HG03159 (cell line): ENCODE measurements at regions not wholly inside any gene's neighbourhood (a gene's known extent, or its start where the extent isn't known, plus 50 kb on each side); places are given as distances from the start of the nearest gene placed in this dataset.

Experiments used
- ATAC-seq: cut with Tn5 transposase; IDR thresholded peaks from one replicate; pipeline ENCODE4 v1.9.1; 2021; ENCODE audit warnings: mild to moderate bottlenecking, moderate library complexity; ENCODE audit not compliant: unreplicated experiment

DNA sequence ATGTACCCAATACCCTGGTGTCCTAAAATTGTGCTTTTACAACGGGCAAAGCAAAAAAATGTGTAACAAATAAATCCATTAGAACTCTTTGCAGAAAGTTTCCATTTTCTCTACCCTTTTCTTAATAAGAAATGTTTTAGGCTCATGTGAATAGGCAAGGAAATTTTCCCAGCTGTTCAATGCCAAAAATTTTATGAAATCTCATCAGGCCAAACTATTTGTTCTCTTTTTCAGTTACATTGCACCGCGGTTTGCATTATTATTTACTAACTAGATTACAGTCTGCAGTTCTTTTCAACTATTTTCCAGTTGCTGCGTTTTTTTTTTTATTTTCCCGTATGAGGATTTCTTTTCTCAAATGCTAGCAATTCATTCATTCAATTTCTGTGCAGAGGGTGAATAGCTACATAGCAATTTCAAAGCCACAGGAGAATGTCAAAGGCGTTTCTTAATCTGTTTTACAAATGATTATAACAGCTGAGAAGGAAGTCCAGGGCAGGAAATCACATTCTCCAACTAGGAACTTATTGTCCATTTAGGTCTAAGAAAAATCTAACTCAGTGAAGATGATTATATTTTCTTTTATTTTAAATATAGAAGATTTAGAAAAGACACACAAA lies 367.5 kb upstream of the MMADHC start:
- no peak for ATAC-seq

DNA sequence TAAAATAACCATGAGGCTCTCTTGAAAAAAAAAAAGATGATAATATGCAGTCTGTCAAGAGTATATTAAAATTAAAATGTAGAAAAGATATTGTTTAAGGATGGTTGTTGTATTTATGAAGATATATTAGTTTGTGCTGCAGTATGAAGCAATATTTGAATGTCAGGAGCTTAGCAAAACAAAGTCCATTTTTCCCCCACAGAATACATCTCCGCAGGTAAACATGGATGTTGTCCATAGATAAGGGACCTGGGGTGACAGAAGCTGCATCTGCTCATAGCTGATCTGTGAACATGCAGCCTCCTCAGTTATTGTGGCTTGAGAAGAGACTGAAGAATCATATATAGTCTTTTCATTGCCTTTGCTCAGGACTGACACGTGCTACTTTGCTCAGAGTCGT lies 366.1 kb upstream of the MMADHC start:
- ATAC-seq, result no peak

DNA sequence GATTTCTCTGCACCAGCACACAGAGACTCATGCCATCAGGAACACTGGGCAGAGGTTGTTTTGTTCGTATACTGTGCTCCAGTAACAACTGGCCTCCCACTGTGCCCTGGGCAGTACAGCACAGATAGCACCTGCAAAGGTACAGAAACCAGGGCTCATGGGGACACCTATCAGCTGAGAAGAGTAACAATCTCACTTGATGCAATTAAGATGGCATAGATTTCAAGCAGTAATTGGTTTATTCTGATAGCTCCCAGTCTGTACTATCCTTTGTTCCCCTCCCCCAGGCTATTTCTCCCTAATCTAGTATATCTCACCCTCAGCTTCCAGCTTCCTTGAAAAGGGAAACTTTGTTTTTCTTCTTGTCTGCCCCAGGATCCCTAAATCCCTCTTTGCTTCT lies 343.9 kb upstream of the MMADHC start:
- ATAC-seq, result no peak

DNA sequence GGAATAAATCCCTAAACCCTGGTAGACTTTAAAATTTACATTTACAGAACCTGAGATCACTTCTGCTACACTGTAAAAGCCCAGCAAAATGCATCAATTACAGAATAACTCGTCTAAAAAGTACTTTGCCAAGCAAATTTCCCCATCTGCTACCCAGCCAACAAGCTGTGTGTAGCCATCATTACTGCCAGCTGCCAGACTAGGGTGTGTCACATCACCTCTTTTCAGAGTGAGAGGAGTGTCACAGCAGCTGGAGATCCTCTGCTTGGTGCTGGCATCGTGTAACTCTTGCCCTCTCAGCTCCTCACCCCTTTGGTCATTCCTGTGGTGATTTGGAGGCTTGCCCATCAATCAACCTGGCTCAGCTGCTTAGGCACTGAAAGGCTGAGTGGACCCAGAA lies 340.4 kb upstream of the MMADHC start:
- ATAC-seq, result no peak

DNA sequence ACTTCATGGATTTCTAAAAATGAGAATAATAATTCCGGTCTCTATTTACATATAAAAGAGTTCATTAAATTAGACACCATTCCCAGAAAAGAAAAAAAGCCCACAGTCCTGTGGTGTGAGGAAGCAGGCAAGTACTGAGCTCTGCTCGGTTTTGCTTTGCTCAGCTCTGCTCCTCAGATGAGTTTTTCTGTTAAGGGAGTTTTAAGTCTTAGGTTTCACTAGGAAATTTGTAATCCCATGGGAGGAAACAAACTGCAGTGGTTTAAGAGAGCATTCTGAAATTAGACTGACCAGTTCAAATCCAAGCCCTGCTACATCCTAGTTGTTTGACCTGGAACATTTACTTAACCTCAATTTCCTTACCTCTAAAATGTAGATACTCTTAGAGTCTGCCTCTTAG lies 338.6 kb upstream of the MMADHC start:
- no peak for ATAC-seq

DNA sequence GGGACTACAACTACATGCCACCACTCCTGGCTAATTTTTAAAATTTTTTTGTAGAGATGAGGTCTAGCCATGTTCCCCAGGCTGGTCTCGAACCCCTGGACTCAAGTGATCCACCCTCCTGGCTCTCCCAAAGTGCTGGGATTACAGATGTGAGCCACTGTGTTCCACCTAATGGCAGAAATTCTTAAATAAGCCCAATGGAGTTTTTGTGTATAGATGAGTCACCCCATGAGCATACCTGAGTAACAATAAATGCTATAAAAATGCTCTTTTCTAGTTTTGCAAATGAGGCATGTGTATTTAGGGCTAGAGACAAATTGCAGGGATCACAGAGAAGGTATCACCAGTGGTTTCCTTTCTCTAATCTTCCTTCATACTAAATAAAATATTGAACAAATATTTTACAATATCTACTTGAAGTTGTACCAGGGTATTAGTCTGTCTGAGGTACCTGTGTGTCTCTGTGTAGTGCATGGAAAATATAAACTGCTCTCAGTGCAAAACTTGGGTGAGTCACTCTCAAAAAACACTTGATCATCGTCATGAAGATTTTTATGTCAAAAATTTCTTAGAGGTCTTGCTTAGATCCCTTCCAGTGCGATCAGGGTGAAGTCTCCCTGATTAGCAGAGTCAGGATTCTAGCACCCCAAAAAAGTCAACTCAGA lies 337.1 kb upstream of the MMADHC start:
- no peak for ATAC-seq

DNA sequence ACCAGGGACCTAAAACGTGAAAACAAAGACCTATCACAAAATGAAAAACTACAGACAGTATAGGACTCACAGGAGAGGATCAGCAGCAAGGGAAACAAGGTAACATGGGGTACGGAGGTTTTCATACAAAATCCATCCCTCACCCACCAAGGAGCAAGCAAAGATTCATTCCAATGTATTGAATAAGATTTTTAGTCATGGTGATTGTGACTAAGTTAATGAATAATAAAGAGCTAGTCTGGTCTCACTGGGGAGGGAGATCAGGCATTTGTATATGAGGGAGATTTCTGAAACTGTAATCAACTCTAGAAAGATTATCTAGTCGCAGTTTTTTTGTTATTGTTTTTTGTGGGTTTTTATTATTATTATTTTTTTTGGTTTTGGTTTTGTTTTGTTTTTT lies 336.5 kb upstream of the MMADHC start:
- no peak for ATAC-seq

DNA sequence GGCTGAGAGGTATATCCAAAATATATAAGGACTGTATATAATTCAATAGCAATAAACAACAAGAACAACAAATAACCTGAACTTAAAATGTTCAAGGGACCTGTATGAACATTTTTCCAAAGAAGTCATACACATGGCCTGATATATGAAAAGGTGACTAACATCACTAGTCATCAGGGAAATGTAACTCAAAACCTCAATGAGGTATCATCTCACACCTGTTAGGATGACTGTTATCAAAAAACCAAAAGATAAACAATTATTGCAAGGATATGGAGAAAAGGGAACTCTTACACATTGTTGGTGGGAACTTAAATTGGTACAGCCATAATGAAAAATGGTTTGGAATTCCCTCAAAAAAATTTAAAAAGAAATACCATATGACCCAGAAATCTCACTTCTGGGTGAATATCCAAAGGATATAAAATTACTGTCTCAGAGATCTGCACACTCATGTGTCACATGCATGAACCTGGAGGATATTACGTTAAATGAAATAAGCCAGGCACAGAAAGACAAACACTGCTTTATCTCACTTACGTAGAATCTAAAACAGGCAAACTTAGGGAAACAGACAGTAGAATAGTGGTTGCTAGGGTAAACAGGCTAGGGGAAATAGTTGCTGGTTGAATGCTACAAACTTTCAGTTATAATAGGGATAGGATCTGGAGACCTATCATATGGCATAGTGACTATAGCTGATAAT lies 334.5 kb upstream of the MMADHC start:
- ATAC-seq, result no peak

DNA sequence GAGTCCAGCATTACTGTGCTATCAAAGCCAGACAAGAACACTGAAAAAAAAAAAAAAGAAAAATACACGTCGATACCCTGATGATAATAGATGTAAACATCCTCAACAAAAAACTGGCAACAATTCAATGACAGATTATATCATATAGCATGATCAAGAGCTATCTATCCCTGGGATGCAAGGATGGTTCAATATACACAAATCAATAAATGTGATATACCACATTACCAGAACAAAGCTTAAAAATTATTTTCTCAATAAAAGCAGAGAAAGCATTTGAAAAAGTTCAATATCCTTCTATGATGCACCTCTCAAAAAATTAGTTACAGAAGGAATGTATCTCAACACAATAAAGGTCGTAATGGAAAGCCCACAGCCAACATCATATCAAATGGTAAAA lies 332.8 kb upstream of the MMADHC start:
- no peak for ATAC-seq

DNA sequence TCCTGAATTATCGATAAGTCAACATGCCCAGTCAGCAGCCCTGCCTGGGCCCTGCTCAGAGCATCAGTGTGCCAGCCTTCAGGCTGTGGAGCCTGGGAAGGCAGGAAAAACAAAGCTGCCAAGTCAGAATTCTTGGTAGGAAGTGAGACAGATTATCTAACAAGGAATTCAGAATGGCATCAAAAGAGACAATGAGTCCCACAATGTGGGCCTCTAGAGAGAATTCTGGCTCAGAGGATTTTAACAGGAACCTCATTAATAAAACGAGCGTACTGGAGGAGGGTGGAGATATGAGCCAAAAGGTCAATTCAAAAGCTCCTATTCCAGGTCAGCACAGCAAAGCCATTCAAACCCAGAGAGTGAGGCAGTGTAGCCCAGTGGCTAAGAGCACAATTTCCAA lies 327.6 kb upstream of the MMADHC start:
- no peak for ATAC-seq

DNA sequence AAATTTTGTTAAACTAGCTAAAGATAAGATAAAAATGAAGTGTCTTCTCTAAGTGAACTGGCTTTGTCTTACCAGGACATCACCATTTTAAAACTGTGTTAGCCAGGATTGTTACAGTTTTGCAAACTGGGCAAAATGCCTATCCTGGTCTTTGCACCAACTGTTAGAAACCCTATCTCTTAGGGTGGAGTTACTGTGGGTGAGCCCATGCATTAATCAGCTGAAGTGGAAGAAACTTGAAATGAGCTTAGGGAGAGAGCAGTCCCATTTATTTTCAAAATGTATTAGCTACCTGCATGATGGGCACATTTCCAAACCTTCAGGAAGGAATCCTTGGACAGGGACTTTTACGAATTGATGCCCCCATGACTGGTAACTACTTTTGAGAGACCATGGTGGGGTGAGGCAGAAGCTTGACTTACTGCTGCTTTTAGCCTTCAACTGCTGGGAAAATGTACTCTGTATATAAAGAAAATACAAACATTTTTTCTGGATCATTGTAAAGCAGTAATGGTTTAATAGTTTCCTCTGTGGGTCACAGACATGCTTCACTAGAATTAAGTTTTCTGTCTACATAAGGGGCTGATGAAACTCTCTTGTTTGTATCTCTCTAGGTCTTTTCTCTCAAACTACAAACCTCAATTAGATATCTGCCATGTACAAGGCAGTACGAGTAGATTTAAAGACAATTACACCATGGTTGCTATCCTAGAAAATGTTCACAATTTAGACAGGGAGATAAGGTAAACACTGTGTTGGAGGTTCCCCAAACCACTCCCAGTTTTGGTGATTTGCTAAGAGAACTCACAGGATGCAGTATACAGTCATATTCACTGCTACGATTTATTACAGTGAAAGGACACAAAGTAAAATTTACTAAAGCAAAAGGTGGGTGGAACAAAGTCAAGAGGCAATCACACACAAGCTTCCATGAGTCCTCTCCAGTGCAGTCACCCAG lies 321.4 kb upstream of the MMADHC start:
- no peak for ATAC-seq

DNA sequence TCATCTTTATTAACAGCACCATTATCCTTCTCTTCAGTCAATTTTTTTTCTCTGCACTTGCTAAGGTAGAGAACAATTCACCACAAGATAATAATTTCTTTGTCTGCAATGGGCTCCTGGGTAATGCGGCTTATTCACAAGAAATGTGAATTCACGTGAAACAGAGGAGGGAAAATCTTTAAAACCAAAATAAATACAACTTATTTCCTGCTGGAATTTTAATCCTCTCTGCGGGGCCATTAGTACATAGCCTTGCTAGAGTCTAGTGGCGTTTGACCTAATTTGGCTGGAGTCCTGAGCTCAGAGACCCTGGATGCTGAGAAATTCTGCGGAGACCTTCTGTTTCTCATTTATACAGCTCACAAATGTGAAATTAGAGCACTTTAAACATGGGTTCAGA lies 319.3 kb upstream of the MMADHC start:
- no peak for ATAC-seq

DNA sequence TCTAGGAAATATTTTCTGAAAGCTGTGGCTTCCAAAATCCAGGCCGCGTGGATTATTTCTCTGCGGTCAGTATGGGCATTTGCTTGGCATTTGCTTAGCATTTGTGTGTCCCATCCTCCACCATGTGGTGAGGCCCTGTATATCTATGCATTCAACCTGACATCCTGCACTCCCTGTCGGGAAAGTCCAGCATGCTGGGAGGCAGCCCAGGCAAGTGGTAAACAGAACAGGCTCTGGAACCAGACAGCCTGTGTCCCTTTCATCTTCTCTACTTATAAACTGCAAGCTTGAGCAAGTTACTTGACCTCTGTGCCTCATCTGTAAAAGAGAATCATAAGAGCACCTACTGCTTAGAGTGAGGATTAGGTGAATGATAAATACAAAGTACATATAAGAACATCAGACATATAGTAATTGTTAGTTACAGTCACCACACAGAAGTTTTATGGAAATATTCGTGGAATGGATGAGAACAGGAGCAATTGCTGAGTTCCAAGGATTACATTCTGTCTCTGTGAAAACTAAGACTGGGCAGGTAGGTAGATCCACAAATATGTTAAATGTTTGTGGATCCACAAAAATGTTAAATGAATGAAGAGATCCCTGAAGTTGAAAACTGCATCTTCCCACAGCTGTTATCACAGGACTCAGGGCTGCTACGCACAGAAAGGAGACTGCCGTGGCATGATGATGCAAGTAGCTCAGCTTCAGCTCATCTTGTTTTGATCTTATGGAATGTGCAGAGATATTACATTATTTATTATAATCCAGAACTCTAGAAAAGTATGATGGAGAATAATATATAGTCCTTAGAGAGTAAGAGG lies 317.0 kb upstream of the MMADHC start:
- ATAC-seq, result no peak

DNA sequence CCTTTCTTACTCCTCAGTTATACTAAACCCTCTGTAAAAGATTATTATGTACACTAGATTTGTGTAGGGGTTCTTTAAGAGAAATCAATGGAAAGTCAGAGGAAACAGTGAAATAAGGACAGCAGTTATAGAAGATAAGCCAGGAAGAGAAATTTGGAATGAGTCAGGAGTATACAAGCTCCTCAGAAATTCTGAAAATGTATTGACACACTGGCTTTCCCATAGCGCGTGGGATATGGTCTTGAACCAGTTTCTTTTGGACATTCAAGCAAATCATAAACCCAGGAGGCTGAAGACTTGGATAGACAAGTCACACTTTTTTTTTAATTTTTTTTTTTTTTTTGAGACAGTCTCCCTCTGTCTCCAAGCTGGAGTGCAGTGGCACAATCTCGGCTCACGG lies 316.1 kb upstream of the MMADHC start:
- no peak for ATAC-seq

DNA sequence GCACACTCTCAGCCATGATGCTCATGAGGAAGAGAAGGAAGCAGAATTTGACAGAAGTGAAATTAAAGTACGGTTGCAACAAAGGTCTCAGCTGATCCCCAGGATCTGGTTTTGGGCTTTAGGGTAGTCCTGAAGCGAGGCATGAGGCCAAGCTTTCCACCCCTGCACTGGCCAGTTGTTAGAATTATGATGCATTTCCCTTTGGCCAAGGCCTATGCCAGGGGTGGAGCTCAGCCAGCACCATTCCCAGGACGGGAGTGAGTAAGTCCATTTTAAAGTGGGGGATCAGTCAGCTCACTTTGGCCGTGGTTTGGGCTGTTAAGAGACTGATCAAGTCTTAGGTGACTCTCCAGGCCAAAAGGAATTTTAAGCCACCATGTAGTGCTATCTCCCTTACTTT lies 314.5 kb upstream of the MMADHC start:
- ATAC-seq, result no peak

DNA sequence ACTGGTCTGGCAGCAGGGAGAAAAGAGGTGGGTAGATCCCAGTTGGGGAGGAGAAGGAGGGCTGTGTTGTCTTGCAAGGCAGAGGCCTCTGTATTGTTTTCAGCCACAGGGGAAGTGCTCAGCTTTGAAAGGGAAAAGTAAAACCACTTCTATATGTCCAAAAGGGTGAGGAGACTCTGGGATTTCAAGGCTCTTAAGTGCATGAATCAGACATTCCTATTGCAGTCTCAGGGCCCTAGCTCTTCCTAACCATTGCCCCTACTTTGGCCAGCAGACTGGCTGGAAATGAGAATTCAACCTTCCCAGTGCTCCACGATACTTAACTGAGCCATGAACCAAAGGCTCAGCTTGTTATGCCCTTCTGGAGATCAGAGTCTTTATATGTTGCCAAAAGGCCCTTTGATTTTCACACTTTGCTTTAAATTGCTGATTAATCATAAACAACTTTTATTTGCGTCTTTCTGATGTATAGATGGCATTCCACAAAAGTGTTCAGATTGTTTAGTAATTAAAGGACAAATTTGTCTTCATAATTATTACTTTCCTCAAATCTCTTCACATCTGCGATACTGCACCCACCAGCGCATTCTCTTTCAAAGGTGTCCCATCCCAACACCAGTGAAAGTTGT lies 313.8 kb upstream of the MMADHC start:
- no peak for ATAC-seq

DNA sequence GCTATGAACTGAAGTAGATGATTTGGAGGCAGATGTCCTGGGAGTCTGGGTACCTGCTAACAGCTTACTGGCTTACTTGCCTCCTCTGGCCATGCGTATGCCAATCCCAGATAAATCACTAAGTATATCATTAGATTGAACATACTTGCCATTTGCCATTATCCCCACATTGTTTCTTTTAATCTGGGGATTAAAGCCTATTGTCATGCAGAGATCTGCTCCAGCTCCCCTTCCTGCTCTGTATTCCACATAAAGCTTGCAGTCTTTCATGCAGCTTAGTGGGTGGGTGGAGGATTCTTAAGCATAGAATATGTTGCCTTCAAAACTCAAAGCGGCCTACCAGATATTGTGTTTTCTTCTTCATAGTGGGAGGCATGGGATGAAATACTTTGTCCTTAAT lies 311.8 kb upstream of the MMADHC start:
- ATAC-seq, result no peak

DNA sequence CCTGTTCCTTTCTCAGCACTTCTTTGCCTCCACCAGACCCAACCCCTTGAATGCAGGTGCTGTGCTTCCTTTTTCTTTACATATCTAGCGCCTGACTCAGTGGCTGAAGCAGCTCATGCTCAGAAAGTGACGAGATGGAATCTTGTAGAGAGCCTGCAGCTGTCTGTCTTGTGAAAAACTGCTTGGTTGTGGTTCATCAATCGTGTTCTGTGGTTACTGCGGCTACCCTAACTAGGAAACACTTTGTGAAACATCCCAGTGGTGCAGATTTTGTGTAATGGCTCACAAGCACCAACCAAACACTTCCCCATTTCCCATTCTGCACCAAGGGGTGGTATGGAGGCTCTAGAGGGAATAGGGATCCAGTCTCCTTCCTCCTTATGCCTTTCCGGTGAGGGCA lies 307.2 kb upstream of the MMADHC start:
- ATAC-seq, result no peak

DNA sequence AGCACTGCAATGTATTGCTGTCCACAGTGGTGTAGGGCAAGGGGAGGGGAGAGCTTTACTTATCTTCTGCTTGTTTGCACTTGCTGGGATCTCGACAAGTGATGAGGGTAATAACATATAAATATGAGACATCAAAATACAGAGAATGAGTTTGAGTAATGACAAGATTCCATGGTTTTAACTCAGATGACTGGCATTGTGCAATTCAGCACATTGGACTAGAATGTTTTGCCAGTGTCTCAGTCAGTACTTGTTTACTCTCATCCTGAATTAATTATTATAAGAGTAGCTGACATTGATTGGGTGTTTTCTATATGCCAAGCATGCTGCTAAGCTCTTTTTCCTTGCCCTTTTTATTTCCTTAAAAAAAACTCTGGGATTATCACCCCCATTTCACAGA lies 306.7 kb upstream of the MMADHC start:
- ATAC-seq, result no peak

DNA sequence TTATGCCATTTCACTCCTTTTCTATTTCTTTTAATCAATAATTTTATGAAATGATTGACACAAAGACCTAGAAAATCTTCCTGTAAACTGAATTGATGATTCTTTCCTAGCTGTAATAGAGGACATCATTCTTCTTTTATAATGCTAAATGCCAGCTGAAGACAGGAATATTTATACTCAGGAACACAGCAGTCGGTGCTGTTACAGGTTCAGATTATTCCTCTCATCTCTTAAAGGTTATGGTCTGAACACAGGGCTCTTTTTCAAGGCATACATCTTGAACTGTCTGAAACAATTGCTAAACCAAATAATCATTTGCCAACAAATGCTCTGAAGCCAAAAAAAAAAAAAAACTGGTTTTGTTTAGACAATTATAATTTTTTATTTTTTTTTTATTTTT lies 305.0 kb upstream of the MMADHC start:
- ATAC-seq, result no peak
